Thymus (tissue), 11 donors: ENCODE measurements at regions not wholly inside any gene's neighbourhood (a gene's known extent, or its start where the extent isn't known, plus 50 kb on each side); places are given as distances from the start of the nearest gene placed in this dataset.

Source experiments
- DNase-seq, 9 donors: peaks; one replicate each; pipeline ENCODE4 v3.0.0-alpha.2; 2013; ENCODE audit warnings: low spot score in 9 of 9, low read depth in 6 of 9, missing footprints in 1 of 9
- H3K27ac ChIP-seq, 2 donors: one replicate each; pipeline ENCODE4 v1.5.1; 2013; ENCODE audit warnings: control low read depth in 1 of 2, low read depth in 1 of 2, low read length in 1 of 2, mild to moderate bottlenecking in 1 of 2, moderate library complexity in 1 of 2
- H3K27me3 ChIP-seq, 2 donors: one replicate each; pipeline ENCODE4 v1.5.1; 2013; ENCODE audit warnings: low read length in 1 of 2; ENCODE audit not compliant: control insufficient read depth in 2 of 2, insufficient read depth in 1 of 2
- H3K36me3 ChIP-seq, 2 donors: one replicate each; pipeline ENCODE4 v1.5.1; 2013; ENCODE audit warnings: low read length in 1 of 2, mild to moderate bottlenecking in 1 of 2, moderate library complexity in 1 of 2; ENCODE audit not compliant: control insufficient read depth in 2 of 2, insufficient read depth in 2 of 2
- H3K4me1 ChIP-seq, 2 donors: one replicate each; pipeline ENCODE4 v1.5.1; 2013; ENCODE audit warnings: low read length in 2 of 2; ENCODE audit not compliant: control insufficient read depth in 2 of 2, insufficient read depth in 2 of 2
- H3K4me3 ChIP-seq, 2 donors: one replicate each; pipeline ENCODE4 v1.5.1; 2013; ENCODE audit warnings: low read length in 2 of 2, control low read depth in 1 of 2, mild to moderate bottlenecking in 1 of 2
- H3K9me3 ChIP-seq, 2 donors: one replicate each; pipeline ENCODE4 v1.5.1; 2013; ENCODE audit warnings: low read length in 1 of 2, mild to moderate bottlenecking in 1 of 2; ENCODE audit not compliant: control insufficient read depth in 2 of 2, insufficient read depth in 1 of 2
- WGBS: extraction: QIAGEN DNeasy Blood & Tissue Kit; methylation state at CpG from one replicate; pipeline ENCODE4 v1.1.7; 2013; 5-methylcytosine and 5-hydroxymethylcytosine counted together
- donor health status: healthy.

DNA sequence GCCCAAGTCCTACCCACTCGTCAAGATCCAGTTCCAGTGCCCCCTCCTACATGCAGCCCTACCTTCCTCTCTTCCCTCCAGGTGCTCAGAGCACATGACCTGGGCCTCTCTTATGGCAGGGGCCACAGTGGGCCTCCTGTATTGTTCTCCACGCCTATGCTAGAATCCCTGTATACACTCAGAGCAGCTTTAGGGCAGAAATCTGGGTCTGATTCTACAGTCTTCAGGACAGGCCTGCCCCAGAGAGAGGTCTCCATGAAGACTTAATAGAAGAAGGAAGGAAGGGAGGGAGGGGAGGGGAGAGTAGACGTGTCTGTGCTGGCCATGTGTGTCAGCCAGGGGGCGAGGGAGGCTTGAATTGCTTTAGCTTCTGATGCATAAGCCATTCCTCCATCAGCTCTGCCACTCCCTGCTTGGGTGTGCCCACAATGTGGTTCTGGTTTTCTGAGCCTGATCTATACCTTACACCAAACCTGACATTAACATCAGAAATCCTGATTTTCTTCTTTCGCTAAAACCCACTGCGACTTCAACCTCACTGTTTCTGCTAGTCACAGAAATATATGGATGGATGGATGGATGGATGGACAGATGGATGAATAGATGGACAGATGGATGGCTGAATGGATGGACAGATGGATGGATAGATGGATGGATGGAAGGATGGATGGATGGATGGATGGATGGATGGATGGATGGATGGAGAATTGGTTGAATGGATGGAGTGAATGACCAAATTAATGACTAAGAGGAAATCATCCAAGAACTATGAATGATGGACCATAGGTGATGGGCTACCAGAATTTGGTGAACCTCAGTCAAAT is 56.6 kb upstream of the PRDM11 start:
- 71% methylated on average over 6 of the region's 6 CpGs for WGBS
- Histone ChIP-seq H3K4me3 (no peak overlapping the region), H3K9me3 (no peaks in the 10 kb centered on the region), H3K27me3 (no peaks in the 10 kb centered on the region), H3K36me3 (no peaks in the 10 kb centered on the region), H3K4me1 (peaks cover 30 to 45% of the 10 kb centered on the region in 2 donors), H3K27ac (peak overlapping the region in 1 of 2 donors; percentile 36)
- peak in 1 of 9 donors; percentile 43 for DNase-seq

- H3K4me1 ChIP-seq = peaks cover 32 to 52% of the 10 kb centered on the region in 2 donors
- 92% methylated on average over 3 of the region's 3 CpGs for WGBS
- no peaks in the 10 kb centered on the region for H3K9me3 ChIP-seq
- H3K27ac ChIP-seq = no peak overlapping the region
- DNase-seq = no peak
- no peak overlapping the region for H3K4me3 ChIP-seq
- H3K36me3 ChIP-seq = no peaks in the 10 kb centered on the region
- no peaks in the 10 kb centered on the region for H3K27me3 ChIP-seq
Measured at GRCh38 chr11:45090607-45091006, 55.8 kb upstream of the PRDM11 start.

- H3K9me3 ChIP-seq = no peaks in the 10 kb centered on the region
- DNase-seq = peak in 1 of 9 donors; percentile 35
- peaks cover 32 to 52% of the 10 kb centered on the region in 2 donors for H3K4me1 ChIP-seq
- H3K4me3 ChIP-seq = no peak overlapping the region
- WGBS = 34% methylated on average over 11 of the region's 11 CpGs
- no peaks in the 10 kb centered on the region for H3K27me3 ChIP-seq
- no peaks in the 10 kb centered on the region for H3K36me3 ChIP-seq
- peak overlapping the region in 1 of 2 donors; percentile 37 for H3K27ac ChIP-seq
Measured at GRCh38 chr11:45091563-45092403, 54.7 kb upstream of the PRDM11 start.

- H3K27ac ChIP-seq = no peak overlapping the region
- H3K36me3 ChIP-seq = no peaks in the 10 kb centered on the region
- 36% methylated on average over 5 of the region's 5 CpGs for WGBS
- peaks cover 32 to 50% of the 10 kb centered on the region in 2 donors for H3K4me1 ChIP-seq
- no peak for DNase-seq
- H3K4me3 ChIP-seq = no peak overlapping the region
- no peaks in the 10 kb centered on the region for H3K9me3 ChIP-seq
- H3K27me3 ChIP-seq = no peaks in the 10 kb centered on the region
Measured at GRCh38 chr11:45092404-45092785, 54.0 kb upstream of the PRDM11 start.

DNA sequence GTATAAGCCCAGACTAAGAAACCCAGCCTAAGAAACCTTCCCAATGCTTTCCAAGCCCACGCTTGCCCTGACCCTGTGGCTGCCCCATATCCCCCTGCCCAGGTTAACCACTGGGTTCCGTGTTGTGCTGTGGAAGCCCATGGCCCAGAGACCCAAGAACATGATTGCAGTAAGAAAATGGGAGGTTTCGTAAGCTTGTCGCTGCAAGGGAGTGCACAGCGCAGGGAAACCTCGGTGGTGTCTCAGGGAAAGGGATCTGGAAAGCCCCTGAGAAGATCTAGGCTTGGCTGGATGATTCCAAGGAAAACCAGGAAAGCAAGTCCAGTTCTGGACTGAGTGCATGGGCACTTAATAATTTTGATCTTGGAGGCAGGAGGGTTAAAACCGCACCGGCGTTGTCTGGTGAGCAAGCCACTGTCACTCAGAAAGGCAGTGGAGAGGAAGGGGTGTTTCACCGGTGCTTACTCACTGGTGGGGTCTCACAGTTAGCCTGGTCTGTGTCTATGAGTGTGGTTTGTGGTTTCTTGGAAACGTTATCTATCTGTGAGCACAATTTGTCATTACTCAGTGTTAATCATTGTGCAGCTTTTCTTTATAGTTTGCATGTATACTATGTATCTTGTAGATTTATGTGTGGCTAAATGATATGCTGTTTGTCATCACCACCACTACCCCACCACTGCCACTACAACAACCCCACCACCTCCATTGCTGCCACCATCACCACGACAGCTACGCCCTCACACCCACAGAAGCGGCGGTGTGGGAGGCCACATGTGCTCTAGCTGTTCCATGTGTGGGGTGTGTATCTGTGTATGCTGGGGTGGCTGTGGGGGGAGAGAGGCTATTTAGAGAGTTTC is 53.3 kb upstream of the PRDM11 start:
- peak in 1 of 9 donors; percentile 49 for DNase-seq
- 29% methylated on average over 15 of the region's 15 CpGs for WGBS
- Histone ChIP-seq H3K36me3 (no peaks in the 10 kb centered on the region), H3K27me3 (no peaks in the 10 kb centered on the region), H3K4me1 (peaks cover 32 to 50% of the 10 kb centered on the region in 2 donors), H3K9me3 (no peaks in the 10 kb centered on the region), H3K4me3 (no peak overlapping the region), H3K27ac (no peak overlapping the region)

DNA sequence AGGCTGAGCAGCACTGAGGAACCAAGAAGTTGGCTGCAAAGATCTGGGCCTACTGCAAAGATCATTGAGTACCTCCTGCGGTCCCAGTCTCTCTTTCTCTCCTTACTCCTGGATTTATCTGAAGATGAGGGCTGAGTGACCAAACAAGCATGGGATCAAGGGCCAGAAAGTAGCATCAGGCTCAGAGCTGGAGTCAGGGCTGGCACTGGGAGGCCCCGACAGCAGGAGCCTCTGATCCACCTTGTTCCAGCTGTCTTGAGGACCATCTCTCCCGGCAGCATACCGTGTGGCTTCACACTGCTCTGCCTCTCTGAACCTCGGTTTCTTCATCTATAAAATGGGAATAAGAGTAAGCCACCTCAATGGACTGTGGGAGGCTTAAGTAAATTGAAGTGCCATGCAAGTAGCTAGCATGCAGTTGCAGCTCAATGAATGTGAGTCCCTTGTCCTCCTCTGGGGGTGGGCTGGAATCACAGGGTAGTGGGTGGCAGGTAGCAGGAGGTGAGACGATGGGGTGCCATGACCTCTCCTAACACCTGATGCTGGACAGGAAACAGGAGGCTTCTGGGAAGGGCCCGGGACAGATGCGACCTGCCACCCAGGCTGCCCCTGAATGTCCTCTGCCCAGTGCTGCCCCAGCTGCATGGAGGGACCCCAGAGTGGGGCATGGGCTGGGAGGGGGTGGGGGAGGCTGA is 52.5 kb upstream of the PRDM11 start:
- peaks cover 32 to 50% of the 10 kb centered on the region in 2 donors for H3K4me1 ChIP-seq
- no peak for DNase-seq
- no peak overlapping the region for H3K4me3 ChIP-seq
- H3K27ac ChIP-seq = no peak overlapping the region
- WGBS = 81% methylated on average over 8 of the region's 8 CpGs
- H3K27me3 ChIP-seq = no peaks in the 10 kb centered on the region
- no peaks in the 10 kb centered on the region for H3K9me3 ChIP-seq
- no peaks in the 10 kb centered on the region for H3K36me3 ChIP-seq

- Histone ChIP-seq H3K27ac (no peak overlapping the region), H3K4me1 (peaks cover 28 to 41% of the 10 kb centered on the region in 2 donors), H3K9me3 (no peaks in the 10 kb centered on the region), H3K27me3 (no peaks in the 10 kb centered on the region), H3K36me3 (no peaks in the 10 kb centered on the region), H3K4me3 (no peak overlapping the region)
- 74% methylated on average over 10 of the region's 10 CpGs for WGBS
- DNase-seq = no peak
Measured at GRCh38 chr11:45094958-45095690, 51.3 kb upstream of the PRDM11 start.

- WGBS = 96% methylated on average over 6 of the region's 6 CpGs
- Histone ChIP-seq H3K9me3 (no peaks in the 10 kb centered on the region), H3K27me3 (no peaks in the 10 kb centered on the region), H3K4me1 (peaks cover 28 to 41% of the 10 kb centered on the region in 2 donors), H3K27ac (no peak overlapping the region), H3K4me3 (no peak overlapping the region), H3K36me3 (no peaks in the 10 kb centered on the region)
- no peak for DNase-seq
Measured at GRCh38 chr11:45095691-45096010, 50.8 kb upstream of the PRDM11 start.
